PFSK-1 (cell line): ENCODE measurements at regions not wholly inside any gene's neighbourhood (a gene's known extent, or its start where the extent isn't known, plus 50 kb on each side); places are given as distances from the start of the nearest gene placed in this dataset.

ENCODE experiments used
- FOXP2 ChIP-seq: optimal IDR thresholded peaks from 2 replicates; pipeline ENCODE3; 2011; ENCODE audit warnings: borderline replicate concordance, control low read depth, inconsistent platforms; ENCODE audit not compliant: insufficient read depth; ENCODE audit errors: extremely low read length, extremely low read depth
- POLR2AphosphoS5 ChIP-seq: IDR thresholded peaks from 2 replicates; pipeline ENCODE4 v1.6.1; 2012; ENCODE audit warnings: low read depth, mild to moderate bottlenecking, control low read depth, low read length, moderate library complexity
- SIN3A ChIP-seq: IDR thresholded peaks from 2 replicates; pipeline ENCODE4 v1.6.1; 2012; ENCODE audit warnings: mild to moderate bottlenecking, low read length, moderate library complexity, borderline replicate concordance; ENCODE audit not compliant: insufficient read depth
- TAF1 ChIP-seq: IDR thresholded peaks from 2 replicates; pipeline ENCODE4 v1.6.1; 2012; ENCODE audit warnings: low read length, control low read depth, borderline replicate concordance; ENCODE audit not compliant: insufficient read depth
- TF ChIP-seq, protein P1 (sequence below), 2 experiments: IDR thresholded peaks; 2 replicates each; pipeline versions ENCODE4 v1.6.1 to v1.8.0; 2011 to 2012; ENCODE audit warnings: low read depth in 2 of 2, low read length in 2 of 2, control low read depth in 1 of 2, inconsistent platforms in 1 of 2, mild to moderate bottlenecking in 1 of 2, moderate library complexity in 1 of 2; ENCODE audit not compliant: insufficient read depth in 1 of 2

DNA sequence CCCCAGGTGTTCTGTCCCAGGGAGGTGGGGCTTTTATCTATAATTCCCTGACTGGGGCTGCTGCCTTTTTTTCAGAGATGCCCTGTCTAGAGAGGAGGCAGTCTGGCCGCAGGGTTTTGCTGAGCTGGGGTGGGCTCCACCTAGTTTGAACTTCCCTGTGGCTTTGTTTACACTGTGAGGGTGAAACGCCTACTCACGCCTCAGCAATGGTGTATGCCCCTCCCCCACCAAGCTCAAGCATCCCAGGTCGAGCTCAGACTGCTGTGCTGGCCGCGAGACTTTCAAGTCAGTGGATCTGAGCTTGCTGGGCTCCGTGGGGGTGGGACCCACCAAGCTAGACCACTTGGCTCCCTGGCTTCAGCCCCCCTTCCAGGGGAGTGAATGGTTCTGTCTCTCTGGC lies 124.3 kb downstream of the CENPF start:
- TF ChIP-seq, protein P1, sequence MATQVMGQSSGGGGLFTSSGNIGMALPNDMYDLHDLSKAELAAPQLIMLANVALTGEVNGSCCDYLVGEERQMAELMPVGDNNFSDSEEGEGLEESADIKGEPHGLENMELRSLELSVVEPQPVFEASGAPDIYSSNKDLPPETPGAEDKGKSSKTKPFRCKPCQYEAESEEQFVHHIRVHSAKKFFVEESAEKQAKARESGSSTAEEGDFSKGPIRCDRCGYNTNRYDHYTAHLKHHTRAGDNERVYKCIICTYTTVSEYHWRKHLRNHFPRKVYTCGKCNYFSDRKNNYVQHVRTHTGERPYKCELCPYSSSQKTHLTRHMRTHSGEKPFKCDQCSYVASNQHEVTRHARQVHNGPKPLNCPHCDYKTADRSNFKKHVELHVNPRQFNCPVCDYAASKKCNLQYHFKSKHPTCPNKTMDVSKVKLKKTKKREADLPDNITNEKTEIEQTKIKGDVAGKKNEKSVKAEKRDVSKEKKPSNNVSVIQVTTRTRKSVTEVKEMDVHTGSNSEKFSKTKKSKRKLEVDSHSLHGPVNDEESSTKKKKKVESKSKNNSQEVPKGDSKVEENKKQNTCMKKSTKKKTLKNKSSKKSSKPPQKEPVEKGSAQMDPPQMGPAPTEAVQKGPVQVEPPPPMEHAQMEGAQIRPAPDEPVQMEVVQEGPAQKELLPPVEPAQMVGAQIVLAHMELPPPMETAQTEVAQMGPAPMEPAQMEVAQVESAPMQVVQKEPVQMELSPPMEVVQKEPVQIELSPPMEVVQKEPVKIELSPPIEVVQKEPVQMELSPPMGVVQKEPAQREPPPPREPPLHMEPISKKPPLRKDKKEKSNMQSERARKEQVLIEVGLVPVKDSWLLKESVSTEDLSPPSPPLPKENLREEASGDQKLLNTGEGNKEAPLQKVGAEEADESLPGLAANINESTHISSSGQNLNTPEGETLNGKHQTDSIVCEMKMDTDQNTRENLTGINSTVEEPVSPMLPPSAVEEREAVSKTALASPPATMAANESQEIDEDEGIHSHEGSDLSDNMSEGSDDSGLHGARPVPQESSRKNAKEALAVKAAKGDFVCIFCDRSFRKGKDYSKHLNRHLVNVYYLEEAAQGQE (IDR thresholded peaks at IDR 0.05; ENCODE audit: insufficient read depth in 1 of 2, low read depth in 2 of 2, low read length in 2 of 2) = no peak
- no peak for TF ChIP-seq TAF1
- no peak for TF ChIP-seq POLR2AphosphoS5

DNA sequence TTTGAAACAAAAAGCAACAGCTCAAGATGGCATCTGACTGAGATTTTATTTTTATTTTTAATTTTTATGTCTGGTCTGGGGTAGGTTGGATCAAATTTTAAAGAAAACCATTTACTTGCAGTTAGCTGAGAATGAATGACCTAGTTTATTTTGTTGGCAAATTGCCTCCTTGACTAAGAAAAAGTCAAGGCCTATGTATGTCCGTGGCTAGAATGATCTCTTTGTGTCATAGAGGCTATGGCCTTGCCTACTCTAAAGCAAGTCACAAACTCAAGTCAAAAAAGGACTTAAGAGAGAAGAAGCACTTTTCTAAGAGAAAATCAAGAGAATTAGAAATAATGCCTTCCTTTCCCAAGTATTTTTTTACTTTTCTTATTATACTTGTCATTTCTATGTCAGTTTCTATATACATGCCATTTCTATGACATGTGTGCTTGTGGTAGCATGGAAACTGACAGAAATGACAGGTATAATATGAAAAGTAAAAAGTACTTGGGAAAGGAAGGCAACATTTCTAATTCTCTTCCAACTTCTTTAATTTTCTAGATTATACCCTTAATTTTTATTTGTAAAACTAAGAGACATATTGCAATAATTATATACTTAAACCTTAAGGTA lies 136.7 kb downstream of the CENPF start:
- TF ChIP-seq TAF1 (no peak), POLR2AphosphoS5 (no peak), FOXP2 (no peak), SIN3A (no peak)
- TF ChIP-seq, protein P1 (IDR thresholded peaks at IDR 0.05; ENCODE audit: insufficient read depth in 1 of 2, low read depth in 2 of 2, low read length in 2 of 2) = no peak

DNA sequence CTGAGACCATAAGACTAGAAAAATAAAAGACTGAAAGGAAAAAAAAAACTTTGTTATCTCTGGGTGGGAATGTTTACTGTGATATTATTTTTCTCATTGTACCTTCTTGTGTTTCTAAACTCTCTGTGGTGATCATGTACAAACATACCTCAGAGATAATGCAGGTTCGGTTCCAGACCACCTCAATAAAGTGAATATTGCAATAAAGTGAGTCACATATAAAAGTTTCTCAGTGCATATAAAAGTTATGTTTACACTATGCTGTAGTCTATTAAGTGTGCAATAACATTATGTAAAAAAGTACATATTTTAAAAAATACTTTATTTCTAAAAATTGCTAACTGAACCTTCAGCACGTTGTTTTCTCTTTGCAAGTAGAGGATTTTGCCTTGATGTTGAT lies 137.5 kb downstream of the CENPF start:
- no peak for TF ChIP-seq TAF1
- TF ChIP-seq POLR2AphosphoS5 = no peak
- TF ChIP-seq FOXP2 = no peak
- no peak for TF ChIP-seq SIN3A
- TF ChIP-seq, protein P1 (IDR thresholded peaks at IDR 0.05; ENCODE audit: insufficient read depth in 1 of 2, low read depth in 2 of 2, low read length in 2 of 2) = no peak

DNA sequence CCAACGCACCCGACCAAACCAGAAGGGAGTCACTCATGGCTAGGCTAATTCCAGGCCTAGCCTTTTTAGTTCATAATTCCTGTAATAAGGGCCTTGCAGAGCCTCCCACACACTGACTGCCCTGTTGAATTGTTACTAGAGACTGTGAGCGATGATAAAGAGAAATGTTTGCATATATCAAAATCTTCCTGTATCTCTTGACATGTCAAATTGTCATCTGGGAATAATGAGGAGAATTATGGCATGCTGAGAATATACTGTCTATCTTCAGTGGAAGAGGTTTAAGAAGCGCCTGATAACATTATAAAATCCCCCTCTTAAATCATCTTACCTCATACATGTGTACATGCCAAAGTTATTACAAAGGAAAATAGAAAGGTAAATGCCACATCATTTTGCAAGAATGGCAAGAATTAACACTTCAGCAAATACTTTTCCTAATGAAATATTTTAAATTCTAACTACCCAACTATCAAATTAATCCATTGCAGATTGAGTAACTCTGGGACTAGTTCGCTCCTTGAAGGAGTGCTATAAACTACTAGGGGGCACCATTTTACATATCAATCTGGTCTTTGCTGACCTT lies 144.1 kb downstream of the CENPF start:
- TF ChIP-seq, protein P1 (IDR thresholded peaks at IDR 0.05; ENCODE audit: insufficient read depth in 1 of 2, low read depth in 2 of 2, low read length in 2 of 2) = no peak
- TF ChIP-seq TAF1 = no peak
- TF ChIP-seq SIN3A = no peak
- TF ChIP-seq FOXP2 = no peak
- TF ChIP-seq POLR2AphosphoS5 = no peak
